ENCODE measurements at regions not wholly inside any gene's neighbourhood (a gene's known extent, or its start where the extent isn't known, plus 50 kb on each side); places are given as distances from the start of the nearest gene placed in this dataset.

DNA sequence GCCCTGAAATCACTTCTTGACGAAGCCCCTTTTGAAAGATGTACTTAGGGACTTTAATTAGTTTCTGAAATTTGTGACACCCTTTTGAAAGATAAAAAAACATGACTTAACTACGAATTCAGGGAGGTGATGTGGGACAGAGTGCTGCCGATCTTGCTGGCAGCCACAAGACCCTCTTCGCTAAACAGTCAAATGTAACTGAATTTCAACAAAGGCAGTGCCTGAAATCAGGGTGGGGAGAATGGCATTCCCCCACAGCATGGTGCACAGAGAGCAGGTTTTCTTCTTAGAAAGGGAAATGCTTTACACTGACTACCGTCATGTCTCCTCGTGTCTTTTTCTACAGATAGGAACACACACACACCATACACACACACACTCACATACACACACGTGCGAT, 640.2 kb upstream of the POU3F3 start:
- no peak overlapping the region for H3K4me3 ChIP-seq (ENCODE audit: low read length)
- no peaks in the 10 kb centered on the region for H3K36me3 ChIP-seq (ENCODE audit: insufficient read depth, low read length)
- H3K9me3 ChIP-seq (ENCODE audit: low read length), result no peaks in the 10 kb centered on the region
- H3K79me2 ChIP-seq (replicated peaks; ENCODE audit: insufficient read depth, low read length), result no peaks in the 10 kb centered on the region
- H2AFZ ChIP-seq (ENCODE audit: low read depth, low read length), result no peak overlapping the region
- H4K20me1 ChIP-seq (ENCODE audit: insufficient read depth), result no peaks in the 10 kb centered on the region
- H3K27me3 ChIP-seq (ENCODE audit: insufficient read depth, low read depth, low read length), result no peaks in the 10 kb centered on the region
- no peak for TF ChIP-seq POLR2AphosphoS5 (IDR thresholded peaks at IDR 0.05)
- no peaks in the 10 kb centered on the region for H3K9me2 ChIP-seq (ENCODE audit: insufficient read depth, low read length)
- H3K27ac ChIP-seq (ENCODE audit: low read length), result no peak overlapping the region
- H3K9ac ChIP-seq (ENCODE audit: low read length), result no peak overlapping the region
- H3F3A ChIP-seq (ENCODE audit: insufficient read depth, low read length, poor library complexity, severe bottlenecking), result no peaks in the 10 kb centered on the region
- no peak overlapping the region for H3K4me2 ChIP-seq (ENCODE audit: low read length)

DNA sequence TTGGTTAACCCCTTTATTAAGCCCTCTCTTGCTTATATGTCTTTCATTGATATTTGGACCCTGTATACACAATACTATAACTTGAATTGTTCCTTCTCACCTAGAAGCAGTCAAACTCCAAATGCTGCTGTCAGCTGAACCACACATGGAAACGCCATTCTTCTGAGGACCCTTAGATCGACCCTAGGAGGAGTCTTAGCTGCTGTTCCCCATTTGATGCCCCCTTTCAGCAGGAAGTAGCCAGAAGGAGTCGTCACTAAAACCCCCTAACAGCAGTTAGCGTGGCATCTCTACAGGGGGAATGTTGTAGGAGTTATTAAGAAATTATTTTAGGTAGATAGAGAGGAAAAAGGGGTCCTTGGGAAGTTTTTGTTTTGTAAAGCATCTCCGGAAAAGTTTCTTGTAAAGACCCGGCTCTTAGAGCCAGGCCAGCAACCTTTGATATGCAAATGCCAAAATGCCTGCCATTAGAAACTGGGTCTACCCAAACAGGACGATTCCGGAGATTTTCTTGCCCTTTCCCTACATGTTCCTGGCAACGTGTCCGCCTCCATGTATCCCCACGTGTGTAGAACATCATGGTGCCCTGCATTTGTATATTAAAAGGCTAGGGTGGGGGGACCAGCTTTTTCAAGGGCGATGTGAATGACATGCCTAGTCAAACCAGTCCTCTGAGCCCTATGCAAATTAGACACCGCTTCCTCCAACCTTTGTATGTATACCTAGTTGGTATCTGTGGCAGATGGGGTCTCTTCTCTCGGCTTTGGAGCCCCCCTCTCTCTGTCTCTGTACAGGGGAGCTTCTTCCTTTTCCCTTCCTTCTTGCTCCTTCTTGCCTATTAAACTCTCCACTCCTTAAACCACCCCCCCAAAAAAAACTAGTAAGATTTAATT, 638.4 kb upstream of the POU3F3 start:
- no peak overlapping the region for H3K27ac ChIP-seq (ENCODE audit: low read length)
- H3K79me2 ChIP-seq (replicated peaks; ENCODE audit: insufficient read depth, low read length), result no peaks in the 10 kb centered on the region
- no peak overlapping the region for H2AFZ ChIP-seq (ENCODE audit: low read depth, low read length)
- H3K27me3 ChIP-seq (ENCODE audit: insufficient read depth, low read depth, low read length), result no peaks in the 10 kb centered on the region
- no peak overlapping the region for H3K9ac ChIP-seq (ENCODE audit: low read length)
- TF ChIP-seq MXI1 (conservative IDR thresholded peaks at IDR 0.05; ENCODE audit: poor library complexity, severe bottlenecking) (no peak), EP300 (conservative IDR thresholded peaks at IDR 0.05; ENCODE audit: poor library complexity, severe bottlenecking) (no peak), SMC3 (conservative IDR thresholded peaks at IDR 0.05; ENCODE audit: poor library complexity) (no peak), POLR2AphosphoS5 (IDR thresholded peaks at IDR 0.05) (no peak), RAD21 (conservative IDR thresholded peaks at IDR 0.05) (no peak), EZH2 (IDR thresholded peaks at IDR 0.05; ENCODE audit: borderline replicate concordance, insufficient read depth, low read length, poor library complexity, severe bottlenecking) (no peak), TAF1 (IDR thresholded peaks at IDR 0.05; ENCODE audit: low read depth) (no peak)
- TF ChIP-seq, protein P1, sequence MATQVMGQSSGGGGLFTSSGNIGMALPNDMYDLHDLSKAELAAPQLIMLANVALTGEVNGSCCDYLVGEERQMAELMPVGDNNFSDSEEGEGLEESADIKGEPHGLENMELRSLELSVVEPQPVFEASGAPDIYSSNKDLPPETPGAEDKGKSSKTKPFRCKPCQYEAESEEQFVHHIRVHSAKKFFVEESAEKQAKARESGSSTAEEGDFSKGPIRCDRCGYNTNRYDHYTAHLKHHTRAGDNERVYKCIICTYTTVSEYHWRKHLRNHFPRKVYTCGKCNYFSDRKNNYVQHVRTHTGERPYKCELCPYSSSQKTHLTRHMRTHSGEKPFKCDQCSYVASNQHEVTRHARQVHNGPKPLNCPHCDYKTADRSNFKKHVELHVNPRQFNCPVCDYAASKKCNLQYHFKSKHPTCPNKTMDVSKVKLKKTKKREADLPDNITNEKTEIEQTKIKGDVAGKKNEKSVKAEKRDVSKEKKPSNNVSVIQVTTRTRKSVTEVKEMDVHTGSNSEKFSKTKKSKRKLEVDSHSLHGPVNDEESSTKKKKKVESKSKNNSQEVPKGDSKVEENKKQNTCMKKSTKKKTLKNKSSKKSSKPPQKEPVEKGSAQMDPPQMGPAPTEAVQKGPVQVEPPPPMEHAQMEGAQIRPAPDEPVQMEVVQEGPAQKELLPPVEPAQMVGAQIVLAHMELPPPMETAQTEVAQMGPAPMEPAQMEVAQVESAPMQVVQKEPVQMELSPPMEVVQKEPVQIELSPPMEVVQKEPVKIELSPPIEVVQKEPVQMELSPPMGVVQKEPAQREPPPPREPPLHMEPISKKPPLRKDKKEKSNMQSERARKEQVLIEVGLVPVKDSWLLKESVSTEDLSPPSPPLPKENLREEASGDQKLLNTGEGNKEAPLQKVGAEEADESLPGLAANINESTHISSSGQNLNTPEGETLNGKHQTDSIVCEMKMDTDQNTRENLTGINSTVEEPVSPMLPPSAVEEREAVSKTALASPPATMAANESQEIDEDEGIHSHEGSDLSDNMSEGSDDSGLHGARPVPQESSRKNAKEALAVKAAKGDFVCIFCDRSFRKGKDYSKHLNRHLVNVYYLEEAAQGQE (IDR thresholded peaks at IDR 0.05; ENCODE audit: borderline replicate concordance), result no peak
- TF ChIP-seq, protein P2, sequence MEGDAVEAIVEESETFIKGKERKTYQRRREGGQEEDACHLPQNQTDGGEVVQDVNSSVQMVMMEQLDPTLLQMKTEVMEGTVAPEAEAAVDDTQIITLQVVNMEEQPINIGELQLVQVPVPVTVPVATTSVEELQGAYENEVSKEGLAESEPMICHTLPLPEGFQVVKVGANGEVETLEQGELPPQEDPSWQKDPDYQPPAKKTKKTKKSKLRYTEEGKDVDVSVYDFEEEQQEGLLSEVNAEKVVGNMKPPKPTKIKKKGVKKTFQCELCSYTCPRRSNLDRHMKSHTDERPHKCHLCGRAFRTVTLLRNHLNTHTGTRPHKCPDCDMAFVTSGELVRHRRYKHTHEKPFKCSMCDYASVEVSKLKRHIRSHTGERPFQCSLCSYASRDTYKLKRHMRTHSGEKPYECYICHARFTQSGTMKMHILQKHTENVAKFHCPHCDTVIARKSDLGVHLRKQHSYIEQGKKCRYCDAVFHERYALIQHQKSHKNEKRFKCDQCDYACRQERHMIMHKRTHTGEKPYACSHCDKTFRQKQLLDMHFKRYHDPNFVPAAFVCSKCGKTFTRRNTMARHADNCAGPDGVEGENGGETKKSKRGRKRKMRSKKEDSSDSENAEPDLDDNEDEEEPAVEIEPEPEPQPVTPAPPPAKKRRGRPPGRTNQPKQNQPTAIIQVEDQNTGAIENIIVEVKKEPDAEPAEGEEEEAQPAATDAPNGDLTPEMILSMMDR (IDR thresholded peaks at IDR 0.05; ENCODE audit: poor library complexity, severe bottlenecking), result no peak
- no peaks in the 10 kb centered on the region for H3F3A ChIP-seq (ENCODE audit: insufficient read depth, low read length, poor library complexity, severe bottlenecking)
- no peak overlapping the region for H3K4me2 ChIP-seq (ENCODE audit: low read length)
- no peaks in the 10 kb centered on the region for H3K9me2 ChIP-seq (ENCODE audit: insufficient read depth, low read length)
- H3K36me3 ChIP-seq (ENCODE audit: insufficient read depth, low read length), result no peaks in the 10 kb centered on the region
- no peak overlapping the region for H3K4me3 ChIP-seq (ENCODE audit: low read length)
- H3K9me3 ChIP-seq (ENCODE audit: low read length), result no peaks in the 10 kb centered on the region
- no peaks in the 10 kb centered on the region for H4K20me1 ChIP-seq (ENCODE audit: insufficient read depth)
